Upper lobe of left lung (tissue), 4 donors: ENCODE measurements at regions not wholly inside any gene's neighbourhood (a gene's known extent, or its start where the extent isn't known, plus 50 kb on each side); places are given as distances from the start of the nearest gene placed in this dataset.

ENCODE experiments used
- EP300 ChIP-seq, 4 donors: sonication (generic); formaldehyde crosslinking; IDR thresholded peaks; one replicate each; pipeline ENCODE4 v1.5.1; 2017; ENCODE audit warnings: antibody characterized with exemption in 4 of 4, control low read depth in 2 of 4
- POLR2A ChIP-seq, 4 donors: fragments of 450-650 bp; IDR thresholded peaks; one replicate each; pipeline ENCODE4 v1.5.1; 2016 to 2017; ENCODE audit warnings: antibody characterized with exemption in 4 of 4, mild to moderate bottlenecking in 2 of 4
- POLR2AphosphoS5 ChIP-seq, 2 donors: sonication (generic); formaldehyde crosslinking; IDR thresholded peaks; one replicate each; pipeline ENCODE4 v1.5.1; 2017; ENCODE audit warnings: antibody characterized with exemption in 2 of 2
- TF ChIP-seq, protein P1 (sequence below), 6 experiments: fragments of 450-650 bp in 4 of 6; fragments of 200-600 bp in 2 of 6; sonication (generic) in 2 of 6; IDR thresholded peaks; one replicate each; pipeline ENCODE4 v1.5.1; 2016 to 2019; ENCODE audit warnings: antibody characterized with exemption in 6 of 6

DNA sequence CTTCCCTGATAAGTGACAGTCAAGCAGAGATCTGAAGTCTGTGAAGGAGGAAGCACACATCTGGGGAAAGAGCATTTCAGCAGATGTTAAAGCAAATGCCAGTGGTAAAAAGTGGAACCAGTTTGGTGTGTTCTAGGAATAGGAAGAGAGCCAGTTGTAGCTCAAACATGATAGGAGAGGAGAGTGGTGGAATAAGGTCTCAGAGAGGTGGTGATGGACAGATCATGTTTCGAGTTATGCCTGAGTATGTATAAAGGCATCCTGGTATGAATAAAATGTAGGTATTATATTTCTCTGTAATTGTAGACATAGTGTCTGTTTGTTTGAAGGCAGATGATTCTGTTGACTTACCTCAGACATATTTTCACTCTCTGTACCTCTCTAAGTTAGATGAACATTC, 89.1 kb downstream of the LARP7 start:
- TF ChIP-seq, protein P1, sequence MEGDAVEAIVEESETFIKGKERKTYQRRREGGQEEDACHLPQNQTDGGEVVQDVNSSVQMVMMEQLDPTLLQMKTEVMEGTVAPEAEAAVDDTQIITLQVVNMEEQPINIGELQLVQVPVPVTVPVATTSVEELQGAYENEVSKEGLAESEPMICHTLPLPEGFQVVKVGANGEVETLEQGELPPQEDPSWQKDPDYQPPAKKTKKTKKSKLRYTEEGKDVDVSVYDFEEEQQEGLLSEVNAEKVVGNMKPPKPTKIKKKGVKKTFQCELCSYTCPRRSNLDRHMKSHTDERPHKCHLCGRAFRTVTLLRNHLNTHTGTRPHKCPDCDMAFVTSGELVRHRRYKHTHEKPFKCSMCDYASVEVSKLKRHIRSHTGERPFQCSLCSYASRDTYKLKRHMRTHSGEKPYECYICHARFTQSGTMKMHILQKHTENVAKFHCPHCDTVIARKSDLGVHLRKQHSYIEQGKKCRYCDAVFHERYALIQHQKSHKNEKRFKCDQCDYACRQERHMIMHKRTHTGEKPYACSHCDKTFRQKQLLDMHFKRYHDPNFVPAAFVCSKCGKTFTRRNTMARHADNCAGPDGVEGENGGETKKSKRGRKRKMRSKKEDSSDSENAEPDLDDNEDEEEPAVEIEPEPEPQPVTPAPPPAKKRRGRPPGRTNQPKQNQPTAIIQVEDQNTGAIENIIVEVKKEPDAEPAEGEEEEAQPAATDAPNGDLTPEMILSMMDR (IDR thresholded peaks at IDR 0.05): no peak
- TF ChIP-seq POLR2AphosphoS5 (IDR thresholded peaks at IDR 0.05): no peak
- TF ChIP-seq POLR2A (IDR thresholded peaks at IDR 0.05): no peak
- no peak for TF ChIP-seq EP300 (IDR thresholded peaks at IDR 0.05)
